Stimulated activated naive CD4-positive, alpha-beta T cell (primary cell): ENCODE measurements at regions not wholly inside any gene's neighbourhood (a gene's known extent, or its start where the extent isn't known, plus 50 kb on each side); places are given as distances from the start of the nearest gene placed in this dataset.

Experiments
- DNase-seq, 6 experiments: peaks; one replicate each; lab custom pipeline; 2025; lab: John Stamatoyannopoulos, UW

GRCh38 chr2:2871480-2872308 is 505.9 kb downstream of the EIPR1 start:
- DNase-seq: no peak

- DNase-seq: no peak
Measured at GRCh38 chr2:2870106-2870505, 507.5 kb downstream of the EIPR1 start.

GRCh38 chr2:2869553-2869952 is 508.1 kb downstream of the EIPR1 start:
- DNase-seq: no peak

DNA sequence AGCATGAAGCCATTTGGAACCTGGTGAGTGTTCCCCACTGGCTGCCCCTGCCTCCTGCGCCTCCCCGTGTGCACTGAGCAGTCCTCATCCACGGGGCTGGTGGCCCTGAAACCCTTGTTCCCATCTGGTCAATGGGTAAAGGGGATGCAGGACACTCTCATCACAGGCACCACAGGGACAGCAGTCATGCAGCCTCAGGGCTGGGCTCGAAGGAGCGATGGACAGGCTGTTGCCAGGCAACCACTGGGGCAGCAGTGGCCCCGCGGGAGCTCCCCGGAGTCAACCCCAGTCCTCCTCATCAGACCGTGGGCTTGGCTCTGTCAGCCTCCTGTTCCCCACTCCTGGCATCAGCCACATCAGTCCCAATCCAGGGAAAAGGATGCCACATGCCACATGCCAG is 509.5 kb downstream of the EIPR1 start:
- no peak for DNase-seq

DNA sequence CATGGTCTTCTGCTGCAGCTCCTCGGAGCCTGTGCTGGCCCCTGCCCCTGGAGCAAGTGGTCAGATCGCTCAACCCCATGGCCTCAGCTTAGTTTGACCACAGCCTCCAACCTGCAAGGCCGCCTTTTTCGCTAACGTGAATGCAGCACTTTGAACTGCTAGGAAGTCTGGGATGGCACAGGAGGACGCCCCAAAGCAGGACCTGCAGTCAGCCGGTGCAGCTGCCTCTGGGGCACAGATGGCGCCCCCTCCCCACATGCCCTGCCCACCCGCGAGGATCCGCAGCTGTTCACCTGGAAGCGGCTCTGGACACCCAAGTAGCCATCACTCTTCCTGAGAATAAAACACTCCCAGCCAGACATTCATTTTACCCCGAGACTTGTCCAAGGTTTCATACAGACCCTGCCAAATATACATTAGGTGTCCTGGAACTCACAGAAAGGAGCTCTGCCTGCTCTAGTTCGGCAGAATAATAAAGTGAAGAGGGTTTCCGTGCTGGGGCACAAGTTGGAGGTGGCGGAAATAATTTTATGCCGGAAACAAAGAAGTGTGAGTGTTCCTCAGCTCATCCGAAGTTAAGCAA is 510.1 kb downstream of the EIPR1 start:
- DNase-seq: no peak

GRCh38 chr2:2866459-2866858 is 511.2 kb downstream of the EIPR1 start:
- DNase-seq: no peak

DNA sequence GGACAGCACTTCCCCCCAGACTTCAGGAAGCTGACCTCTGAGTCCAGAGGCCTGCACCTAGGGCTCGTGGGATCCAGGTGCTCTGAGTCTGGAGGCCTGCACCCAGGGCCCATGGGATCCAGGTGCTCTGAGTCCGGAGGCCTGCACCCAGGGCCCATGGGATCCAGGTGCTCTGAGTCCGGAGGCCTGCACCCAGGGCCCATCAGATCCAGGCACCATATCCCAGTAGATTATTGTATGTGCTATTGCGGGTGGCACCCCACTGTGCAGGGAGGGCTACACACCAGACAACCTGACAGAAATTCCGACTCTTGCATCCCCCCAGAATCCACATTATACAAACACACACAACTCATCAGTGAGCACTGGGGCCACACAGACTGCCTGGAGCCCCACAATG is 515.2 kb downstream of the EIPR1 start:
- DNase-seq: no peak

DNA sequence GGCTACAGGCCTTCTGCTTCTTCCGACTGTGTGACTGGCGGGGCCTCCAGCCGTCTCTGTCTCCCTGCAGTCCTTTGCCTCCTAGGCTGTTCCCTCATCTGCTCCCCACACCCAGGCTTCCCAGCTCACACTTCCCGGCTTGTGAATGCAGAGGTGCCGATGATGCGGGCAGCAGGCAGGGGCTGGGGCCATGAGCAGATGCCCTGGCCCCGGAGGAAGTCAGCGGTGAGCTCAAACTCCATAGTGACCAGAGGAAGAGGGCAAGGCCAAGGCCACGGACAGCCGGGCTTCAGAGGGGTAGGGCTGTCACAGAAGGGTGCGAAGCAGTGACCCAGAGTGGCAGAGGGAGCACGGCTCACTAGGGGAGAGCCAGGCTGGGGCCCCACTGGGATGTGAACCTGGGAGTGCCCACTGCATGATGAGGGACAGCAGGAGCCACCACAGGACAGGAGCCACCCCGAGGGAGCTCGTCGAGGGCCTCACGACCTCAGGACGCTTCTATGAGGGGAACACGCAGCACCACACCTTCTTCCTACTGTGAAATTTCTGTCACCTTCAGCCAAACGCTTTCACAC is 515.9 kb downstream of the EIPR1 start:
- DNase-seq: no peak

DNA sequence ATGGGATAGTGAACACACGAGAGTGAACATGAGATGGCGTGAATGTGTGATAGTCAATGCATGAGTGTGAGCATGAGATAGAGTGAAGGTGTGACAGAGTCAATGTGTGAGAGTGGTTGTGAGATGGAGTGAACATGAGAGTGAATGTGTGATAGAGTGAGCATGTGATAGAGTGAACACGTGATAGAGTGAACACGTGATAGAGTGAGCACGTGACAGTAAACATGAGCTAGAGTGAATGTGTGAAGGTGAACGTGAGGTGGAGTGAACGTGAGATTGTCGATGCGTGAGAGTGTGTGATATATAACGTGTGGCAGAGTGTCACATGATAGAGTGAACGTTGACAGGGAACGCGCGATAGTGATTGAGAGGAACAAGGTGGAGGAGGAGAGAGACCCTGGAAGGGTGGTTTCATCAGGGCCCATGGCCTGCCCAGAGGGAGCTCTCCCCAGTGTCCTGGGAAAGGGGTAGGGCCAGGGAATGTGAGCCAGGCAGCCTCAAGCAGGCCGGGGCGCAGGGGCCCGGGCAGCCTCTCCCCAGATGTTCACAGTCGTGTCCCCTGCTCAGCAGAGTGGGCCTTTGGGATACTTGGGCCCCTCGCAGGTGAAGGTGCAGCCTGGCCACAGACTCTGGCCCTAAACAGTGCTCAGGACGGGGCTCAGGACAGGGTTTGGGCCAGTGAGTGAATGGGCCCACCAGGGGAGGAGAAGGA is 516.9 kb downstream of the EIPR1 start:
- DNase-seq: no peak

DNA sequence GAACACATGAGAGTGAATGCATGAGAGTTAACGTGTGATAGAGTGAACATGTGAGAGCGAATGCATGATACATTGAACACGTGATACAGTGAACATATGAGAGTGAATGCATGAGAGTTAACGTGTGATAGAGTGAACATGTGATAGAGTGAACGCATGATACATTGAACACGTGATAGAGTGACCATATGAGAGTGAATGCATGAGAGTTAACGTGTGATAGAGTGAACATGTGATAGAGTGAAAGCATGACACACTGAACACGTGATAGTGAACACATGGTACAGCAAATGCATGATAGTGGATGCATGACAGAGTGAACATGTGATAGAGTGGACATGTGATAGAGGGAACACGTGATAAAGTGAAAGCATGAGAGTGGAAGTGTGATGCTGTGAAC is 517.9 kb downstream of the EIPR1 start:
- DNase-seq: no peak

GRCh38 chr2:2859164-2859563 is 518.5 kb downstream of the EIPR1 start:
- no peak for DNase-seq

- peak in 1 of 6 experiments; percentile 46 for DNase-seq
Measured at GRCh38 chr2:2856723-2857415, 520.7 kb downstream of the EIPR1 start.

DNA sequence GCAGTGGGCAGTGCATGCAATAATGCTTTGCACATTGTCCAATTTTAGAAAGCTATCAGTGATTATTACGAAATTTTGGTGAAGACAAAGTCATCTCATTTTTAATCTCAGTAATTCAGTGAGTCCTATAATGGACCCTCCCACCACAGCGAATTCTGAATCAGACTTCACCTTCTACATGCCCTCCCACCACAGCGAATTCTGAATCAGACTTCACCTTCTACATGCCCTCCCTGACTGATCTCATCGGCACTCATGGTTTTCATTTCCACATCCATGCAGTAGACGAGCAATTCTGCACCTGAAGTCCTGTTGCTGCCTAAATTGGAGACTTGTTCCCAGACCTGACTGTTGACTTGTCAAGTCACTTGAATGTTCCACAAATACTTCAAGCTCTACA is 522.3 kb downstream of the EIPR1 start:
- no peak for DNase-seq

GRCh38 chr2:2853346-2853745 is 522.3 kb upstream of the MYT1L start:
- DNase-seq: no peak

DNA sequence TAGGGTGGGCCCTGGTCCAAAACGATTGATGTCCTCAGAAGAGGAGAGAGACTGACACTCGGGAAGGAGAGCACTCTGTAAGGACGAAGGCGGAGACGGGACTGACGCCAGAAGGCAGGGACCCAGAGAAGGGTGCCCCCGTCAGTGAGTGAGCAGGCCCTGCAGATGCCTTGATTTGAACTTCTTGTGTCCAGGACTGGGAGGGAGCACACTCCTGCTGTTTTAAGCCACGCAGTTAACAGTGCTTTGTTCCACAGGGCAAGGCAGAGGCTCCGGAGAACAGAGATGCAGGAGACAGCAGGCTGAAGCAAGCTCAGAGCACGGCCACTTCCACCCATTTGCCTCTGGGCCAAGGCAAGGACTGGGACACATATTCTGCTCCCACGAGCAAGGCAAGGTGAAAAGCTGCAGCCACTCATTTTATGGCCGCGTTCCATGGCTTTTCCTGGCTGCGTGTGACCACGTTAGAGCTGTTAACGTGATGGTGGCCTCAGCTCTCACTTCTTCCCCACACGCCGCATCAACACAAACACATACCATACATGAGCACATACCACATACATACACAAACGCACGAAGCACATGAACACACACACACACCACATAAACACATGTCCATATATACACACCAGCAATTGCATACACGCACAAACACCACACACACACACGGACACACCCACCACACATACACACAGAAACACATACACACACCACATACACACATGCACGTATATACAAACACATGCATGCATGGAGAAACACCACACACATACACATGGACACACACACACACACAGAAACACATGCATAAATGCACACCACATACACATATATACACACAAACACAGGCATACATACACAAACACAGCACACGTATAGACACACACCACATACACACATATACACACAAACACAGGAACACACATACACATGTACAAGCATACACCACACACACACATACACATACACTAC is 521.0 kb upstream of the MYT1L start:
- no peak for DNase-seq

DNA sequence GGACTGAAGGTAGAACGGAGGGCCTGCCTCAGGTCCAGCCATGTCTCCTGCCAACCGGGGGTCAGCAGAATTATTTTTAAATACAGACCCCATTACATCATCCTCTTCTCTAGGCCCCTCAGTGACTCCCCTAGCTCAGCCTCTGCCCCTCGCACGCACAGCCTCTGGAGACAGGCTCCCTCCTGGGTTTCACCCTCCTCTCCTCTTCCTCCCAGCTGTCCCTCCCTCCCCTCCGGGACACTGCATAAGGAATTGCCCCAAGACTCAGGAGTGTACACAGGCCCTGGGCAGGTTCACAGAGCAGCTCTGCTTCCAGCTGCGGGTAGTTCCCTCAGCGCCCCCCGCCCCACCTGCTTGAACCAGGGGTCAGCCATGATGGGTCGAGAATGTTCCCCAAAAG is 520.2 kb upstream of the MYT1L start:
- DNase-seq: no peak

GRCh38 chr2:2850859-2851258 is 519.8 kb upstream of the MYT1L start:
- DNase-seq: no peak

DNA sequence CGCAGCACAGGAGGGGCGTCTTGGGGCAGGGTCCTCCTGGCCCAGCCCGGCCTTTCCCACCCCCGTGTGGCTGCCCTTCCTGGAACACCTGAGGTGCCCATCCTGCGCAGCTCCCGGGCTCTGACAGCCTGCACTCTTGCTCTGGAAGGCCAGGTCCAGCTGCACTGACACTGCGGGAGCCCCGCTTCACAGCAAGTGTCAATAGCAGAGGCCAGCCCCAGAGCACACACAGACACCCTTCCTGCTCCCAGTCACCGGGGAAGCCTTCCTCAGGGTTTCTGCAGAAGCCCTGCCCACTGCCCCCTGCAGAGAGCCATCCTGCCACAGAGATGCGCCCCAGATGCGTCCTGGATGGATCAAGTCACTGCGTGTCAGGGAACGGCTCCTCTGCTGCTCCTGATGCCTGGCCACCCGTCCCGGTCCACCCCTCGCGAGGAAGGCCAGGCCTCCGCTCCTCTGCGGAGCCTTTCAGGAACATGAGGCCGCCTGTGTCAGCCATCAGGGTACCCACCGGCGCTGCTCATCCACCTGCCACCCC is 519.2 kb upstream of the MYT1L start:
- no peak for DNase-seq

- no peak for DNase-seq
Measured at GRCh38 chr2:2849464-2850217, 518.6 kb upstream of the MYT1L start.
